ENCODE measurements at regions not wholly inside any gene's neighbourhood (a gene's known extent, or its start where the extent isn't known, plus 50 kb on each side); places are given as distances from the start of the nearest gene placed in this dataset.

- TF ChIP-seq EZH2 (IDR thresholded peaks at IDR 0.05; ENCODE audit: insufficient read depth, poor library complexity, severe bottlenecking) (no peak), EZH2phosphoT487 (IDR thresholded peaks at IDR 0.05; ENCODE audit: insufficient read depth, low read depth) (no peak)
Observed at GRCh38 chr2:57111531-57111930, 927.7 kb downstream of the CCDC85A start.

Data from GM23248 (cell line).